Posterior vena cava (tissue), 2 donors: ENCODE measurements at regions not wholly inside any gene's neighbourhood (a gene's known extent, or its start where the extent isn't known, plus 50 kb on each side); places are given as distances from the start of the nearest gene placed in this dataset.
A peak's percentile ranks its signal among the peaks of the same experiment; 100 is the strongest.
"Not testable (repeated sequence)": the region's sequence is repeated elsewhere in the genome, so short reads cannot be mapped to it uniquely, and the experiment has no call there.

Source experiments
- DNase-seq: peaks from one replicate; pipeline ENCODE4 v3.0.0-alpha.2; 2020; ENCODE audit warnings: low spot score
- intact Hi-C, 2 donors: fragments of 100-400 bp; cut with DNase I; formaldehyde crosslinking; loops; one replicate each; pipeline versions ENCODE4 v1.14.1 to v1.14.2; 2022 to 2023
- donor health status: DM: yes; HTN: yes; CAD: no.
- donor health status: DM: yes; HTN: yes; CAD: no.

DNA sequence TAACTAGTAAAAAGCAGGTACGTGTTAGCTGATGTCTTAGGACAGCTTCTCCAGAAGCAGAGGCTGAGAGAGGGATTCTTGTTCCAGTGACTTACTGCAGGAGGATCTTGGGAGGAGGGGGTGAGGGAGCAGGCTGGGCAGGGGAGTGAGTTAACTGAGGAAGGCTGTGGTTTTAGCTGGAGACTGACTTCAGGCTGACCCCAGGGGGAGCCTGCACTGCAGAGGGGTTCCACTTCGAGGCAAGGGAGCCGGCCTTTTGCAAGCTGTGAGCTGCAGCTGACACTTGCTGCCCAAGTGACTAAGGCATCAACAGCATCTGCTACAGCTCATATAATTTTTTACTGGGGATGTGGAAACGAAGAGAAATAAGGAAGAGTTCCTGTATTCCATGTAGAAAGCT lies 50.4 kb upstream of the SOD1 start:
- no peak for DNase-seq
- intact Hi-C loops: loop anchor here in 1 of 2 donors (10.0 kb wide), 1 partner anchor 414 kb away; no protein-coding TSS in a partner anchor

DNA sequence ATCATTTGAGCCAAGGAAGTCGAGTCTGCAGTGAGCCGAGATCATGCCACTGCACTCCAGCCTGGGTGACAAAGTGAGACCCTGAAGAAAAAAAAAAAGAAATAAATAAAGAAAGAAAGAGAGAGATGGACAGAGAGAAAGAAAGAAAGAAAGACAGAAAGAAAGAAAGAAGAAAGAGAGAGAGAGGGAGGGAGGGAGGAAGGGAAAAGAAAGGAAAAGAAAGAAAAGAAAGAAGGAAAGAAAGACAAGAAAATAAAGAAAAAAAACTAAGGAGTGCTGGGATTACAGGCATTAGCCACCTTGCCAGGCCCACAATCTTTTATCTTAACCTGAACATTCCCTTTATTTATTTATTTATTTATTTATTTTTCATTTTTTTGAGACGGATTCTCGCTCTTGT lies 51.7 kb upstream of the SOD1 start:
- intact Hi-C loops: loop anchor here in 1 of 2 donors (10.0 kb wide), 1 partner anchor 413 kb away; no protein-coding TSS in a partner anchor
- no peak for DNase-seq

DNA sequence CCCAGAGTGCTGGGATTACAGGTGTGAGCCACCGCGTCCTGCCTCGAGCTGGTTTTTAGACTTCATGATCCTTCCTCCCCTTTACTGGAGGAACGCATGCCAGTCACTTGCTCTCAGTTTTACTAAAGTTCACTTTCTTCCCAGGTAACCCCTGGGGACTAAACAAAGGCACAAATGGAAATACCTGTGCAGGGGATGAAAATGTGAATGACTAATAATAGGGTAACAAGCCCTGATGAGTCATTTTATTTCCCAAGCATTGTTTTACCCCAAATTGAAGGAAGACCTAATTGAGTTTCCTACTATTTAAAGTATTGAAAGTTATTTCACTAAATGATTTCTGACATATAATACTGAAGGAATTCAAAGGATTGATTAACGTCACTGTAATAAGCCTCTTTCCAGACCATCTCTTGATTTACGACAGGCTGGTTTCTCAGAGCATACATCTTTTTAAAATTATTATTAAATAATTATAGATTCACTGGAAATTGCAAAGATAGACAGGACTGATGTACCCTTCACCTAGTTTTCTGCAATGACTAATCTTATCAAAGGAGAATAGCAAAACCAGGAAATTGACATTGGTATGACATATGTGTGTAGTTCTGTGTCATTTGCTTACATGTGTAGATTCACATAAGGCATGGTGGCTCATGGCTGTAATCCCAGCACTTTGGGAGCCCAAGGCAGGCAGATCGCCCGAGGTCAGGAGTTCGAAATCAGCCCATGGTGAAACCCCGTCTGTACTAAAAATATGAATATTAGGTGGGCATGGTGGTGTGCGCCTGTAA lies 53.2 kb upstream of the SOD1 start:
- intact Hi-C loops: loop anchor here in 1 of 2 donors (10.0 kb wide), 1 partner anchor 411 kb away; no protein-coding TSS in a partner anchor

DNA sequence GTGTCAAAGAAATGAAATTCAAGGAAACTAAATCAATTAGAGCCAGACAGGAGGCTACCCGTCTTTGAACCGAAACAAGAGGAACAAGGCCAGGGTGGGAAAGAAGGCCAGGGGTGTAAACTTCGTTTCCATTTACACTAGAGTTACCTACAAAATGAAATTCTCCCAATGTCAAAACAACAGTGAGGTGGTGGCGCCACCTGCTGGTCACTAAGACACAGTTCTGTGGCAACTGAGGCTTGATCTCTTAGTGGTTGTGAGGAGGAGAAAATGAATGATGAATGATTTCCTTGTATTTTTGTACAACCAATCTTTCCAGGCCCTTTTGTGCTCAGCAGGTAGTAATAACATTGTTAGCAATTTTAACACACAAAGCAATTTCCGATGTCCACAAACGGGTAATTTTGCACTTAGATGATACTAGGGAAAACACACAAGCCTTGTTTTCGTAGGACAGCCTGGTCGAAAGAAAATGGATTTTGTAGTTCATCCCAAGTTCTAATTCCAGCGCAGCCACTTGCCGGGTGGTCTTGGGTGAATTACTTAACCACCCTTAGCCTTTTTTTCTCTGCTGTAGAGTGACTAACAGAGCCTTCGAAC lies 54.8 kb upstream of the SOD1 start:
- intact Hi-C loops: loop anchor here in 1 of 2 donors (10.0 kb wide), 1 partner anchor 410 kb away; no protein-coding TSS in a partner anchor
- DNase-seq: peak; percentile 90

More for the DNA sequence above, 53.2 kb upstream of the SOD1 start:
- DNase-seq: no peak

DNA sequence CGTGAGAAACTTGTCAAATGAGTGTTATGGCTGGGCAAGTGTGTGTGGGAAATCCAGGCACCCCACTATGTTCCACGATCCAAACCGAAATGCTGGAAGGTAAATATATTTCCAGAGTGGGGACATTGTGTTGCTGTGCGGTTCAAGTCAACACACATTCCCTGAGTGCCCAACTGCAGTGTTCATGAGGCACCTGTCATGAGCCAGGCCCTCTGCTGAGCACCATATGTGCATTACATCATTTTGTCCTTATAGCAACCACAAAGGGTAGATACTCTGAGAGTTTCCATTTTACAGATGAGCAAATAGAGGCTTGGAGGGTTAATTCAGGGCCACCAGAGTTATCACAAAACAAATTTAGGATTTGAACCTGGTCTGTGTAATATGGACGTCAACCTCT lies 59.9 kb upstream of the SOD1 start:
- intact Hi-C loops: no loop called here
- no peak for DNase-seq

DNA sequence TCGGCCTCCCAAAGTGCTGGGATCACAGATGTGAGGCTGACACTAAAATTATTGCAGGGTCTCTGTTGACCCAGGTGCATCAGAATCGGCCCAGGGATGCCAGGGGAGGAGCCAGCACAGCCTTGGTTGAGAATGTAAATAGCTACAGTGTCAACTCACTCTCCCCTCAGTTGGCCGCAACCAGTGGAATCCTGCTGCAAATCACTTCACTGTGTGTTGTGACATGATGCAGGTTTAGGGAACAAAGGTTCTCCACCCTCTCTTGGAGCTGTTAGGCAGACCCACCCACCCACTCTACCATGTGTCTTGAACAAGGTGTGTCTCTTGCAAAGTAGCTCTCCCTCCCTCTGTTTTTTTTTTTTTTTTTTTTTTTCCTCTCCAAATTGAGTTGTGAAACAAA lies 60.5 kb upstream of the SOD1 start:
- no peak for DNase-seq
- intact Hi-C loops: no loop called here

DNA sequence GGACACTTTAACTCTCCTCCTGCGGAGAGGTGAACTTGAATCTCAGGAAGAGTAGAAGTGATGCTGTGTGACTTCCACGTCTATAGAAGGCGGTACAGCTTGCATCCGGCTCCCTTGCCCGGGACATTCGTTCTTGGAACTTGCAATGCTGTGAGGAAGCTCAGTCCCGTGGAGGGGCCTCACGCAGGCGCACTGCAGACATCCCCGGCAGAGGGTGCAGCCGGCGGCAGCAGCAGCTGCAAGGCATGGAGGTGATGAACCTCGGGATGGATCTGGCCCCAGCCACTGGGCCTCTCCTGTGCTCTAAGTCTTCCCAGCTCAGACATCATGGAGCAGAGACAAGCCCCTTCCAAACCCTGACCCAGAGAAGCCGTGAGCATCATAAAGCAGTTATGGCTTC lies 61.8 kb upstream of the SOD1 start:
- intact Hi-C loops: no loop called here

DNA sequence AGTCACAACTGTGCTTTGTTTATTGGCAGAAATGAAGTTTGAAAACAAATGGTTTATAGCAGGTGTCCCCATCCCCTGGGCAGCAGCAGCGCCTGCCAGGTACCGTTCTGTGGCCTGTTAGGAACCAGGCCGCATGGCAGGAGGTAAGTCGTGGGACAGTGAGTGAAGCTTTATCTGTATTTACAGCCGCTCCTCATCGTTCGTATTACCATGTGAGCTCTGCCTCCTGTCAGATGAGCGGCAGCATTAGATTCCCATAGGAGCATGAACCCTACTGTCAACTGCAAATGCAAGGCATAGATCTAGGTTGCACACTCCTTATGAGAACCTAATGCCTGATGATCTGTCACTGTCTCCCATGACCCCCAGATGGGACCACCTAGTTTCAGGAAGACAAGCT lies 63.4 kb upstream of the SOD1 start:
- no peak for DNase-seq
- intact Hi-C loops: no loop called here

More for the DNA sequence above, 61.8 kb upstream of the SOD1 start:
- no peak for DNase-seq

DNA sequence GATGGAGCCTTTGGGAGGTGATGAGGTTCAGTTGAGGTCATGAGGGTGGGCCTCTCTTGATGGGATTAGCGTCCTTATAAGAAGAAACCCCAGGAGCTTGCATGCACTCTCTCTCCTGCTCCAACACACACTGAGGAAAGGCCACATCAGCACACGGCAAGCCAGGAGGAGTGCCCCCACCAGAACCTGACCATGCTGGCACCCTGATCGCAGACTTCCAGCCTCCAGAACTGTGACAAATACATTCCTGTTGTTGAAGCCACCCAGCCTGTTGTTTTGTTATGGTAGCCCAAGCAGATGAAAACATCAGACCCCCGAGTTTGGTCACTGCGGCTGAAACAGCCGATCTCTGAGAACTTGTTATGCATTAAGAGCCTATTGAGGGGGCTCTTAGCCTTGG lies 64.8 kb upstream of the SOD1 start:
- intact Hi-C loops: no loop called here
- DNase-seq: no peak

DNA sequence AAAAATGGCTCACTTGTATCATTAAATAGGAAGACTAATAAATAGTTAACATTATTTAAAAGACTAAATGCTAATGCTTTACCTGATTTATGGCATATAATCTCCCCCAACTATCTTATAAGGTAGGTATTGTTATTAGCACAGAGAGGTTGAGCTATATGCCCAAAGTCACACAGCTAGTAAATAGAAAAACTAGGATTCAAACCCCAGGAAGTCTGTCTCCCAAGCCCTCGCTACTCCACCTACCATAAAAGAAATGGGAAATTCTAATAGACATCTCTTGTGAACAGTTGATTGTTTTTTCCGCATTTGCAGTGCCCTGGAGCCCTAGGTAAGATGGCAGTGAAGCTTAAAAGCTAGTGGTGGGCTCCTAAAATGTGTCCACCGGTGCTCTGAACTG lies 65.2 kb upstream of the SOD1 start:
- DNase-seq: no peak
- intact Hi-C loops: no loop called here

DNA sequence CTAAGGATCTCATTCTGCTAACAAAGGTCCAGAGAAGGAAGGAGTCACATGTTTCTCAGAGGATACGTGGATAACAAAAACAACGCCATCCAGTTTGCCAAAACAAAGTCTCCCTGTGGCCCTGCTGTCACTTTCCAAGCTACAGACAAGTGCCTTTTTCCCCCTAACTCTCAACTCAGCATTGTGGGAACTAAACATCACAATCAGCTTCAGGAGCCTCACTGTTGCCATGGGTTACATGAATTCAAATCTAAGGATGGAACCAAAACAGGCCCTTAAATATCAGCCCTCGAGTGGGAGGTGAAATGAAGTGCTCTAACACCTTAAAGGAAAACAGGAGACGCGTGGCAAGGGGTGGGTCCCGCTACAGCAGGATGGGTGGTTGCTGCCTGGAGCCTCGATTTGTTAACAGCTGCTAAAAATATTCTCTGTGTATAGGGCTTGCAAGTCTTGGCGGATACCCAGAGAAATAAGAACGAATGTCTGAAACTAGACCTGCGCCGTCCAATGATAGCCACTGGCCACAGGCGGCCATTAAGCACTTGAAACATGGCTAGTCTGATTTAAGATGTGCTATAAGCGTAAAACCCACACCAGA lies 66.4 kb upstream of the SOD1 start:
- intact Hi-C loops: no loop called here
- DNase-seq: no peak

DNA sequence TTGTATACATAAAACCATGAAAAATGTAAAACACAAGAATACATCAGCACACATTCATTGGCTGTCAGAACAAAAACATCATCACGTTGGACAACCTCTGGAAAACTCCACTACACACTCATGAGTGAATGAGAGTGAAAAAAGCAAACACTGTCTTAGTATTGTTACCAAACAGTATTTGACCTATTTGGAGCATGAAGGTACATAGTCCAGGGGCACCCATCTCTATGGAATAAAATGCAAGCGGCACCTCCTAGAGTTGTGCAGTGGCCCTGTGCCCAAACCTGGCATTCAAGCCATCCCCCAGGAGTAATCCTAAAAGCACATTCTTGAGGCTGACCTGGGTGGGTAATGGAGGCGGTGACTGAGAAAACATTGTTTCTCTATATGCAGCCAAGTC lies 67.0 kb upstream of the SOD1 start:
- intact Hi-C loops: no loop called here
- DNase-seq: no peak

DNA sequence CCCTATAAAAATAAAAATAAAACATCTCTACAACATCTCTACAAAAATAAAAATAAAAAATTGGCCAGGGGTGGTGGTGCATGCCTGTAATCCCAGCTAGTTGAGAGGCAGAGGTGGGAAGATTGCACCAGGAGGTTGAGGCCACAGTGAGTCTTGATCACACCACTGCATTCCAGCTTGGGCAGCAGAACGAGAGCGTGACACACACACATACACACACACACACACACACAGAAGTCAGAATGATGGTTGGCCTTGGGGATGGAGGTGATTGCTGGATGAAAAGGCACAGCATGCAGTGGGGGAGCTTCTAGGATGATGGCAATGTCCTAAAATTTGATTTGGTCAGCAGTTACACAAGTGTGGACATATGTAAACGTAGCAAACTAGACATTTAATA lies 69.7 kb upstream of the SOD1 start:
- DNase-seq: no peak
- intact Hi-C loops: loop anchor here in 1 of 2 donors (10.0 kb wide), 1 partner anchor 395 kb away; no protein-coding TSS in a partner anchor

DNA sequence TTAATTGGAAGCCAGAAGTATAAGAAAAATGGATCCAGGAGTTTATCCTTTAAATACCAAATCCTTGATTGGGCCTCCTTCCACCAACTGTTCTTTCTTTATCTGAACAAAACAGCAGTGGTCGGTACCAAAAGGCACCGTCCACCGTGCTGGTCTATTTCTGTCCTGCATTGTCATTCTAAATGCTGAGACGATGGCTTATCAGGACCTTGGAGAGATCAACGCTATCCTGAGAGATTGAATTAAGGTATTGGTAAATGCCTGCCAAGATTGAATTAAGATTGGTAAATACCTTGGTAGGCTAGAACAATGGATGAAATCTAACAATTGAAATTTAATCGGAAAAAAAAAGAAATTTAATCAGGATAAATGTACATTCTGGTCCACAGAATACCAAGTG lies 73.4 kb upstream of the SOD1 start:
- intact Hi-C loops: loop anchor here in 1 of 2 donors (10.0 kb wide), 1 partner anchor 391 kb away; no protein-coding TSS in a partner anchor
- DNase-seq: no peak

DNA sequence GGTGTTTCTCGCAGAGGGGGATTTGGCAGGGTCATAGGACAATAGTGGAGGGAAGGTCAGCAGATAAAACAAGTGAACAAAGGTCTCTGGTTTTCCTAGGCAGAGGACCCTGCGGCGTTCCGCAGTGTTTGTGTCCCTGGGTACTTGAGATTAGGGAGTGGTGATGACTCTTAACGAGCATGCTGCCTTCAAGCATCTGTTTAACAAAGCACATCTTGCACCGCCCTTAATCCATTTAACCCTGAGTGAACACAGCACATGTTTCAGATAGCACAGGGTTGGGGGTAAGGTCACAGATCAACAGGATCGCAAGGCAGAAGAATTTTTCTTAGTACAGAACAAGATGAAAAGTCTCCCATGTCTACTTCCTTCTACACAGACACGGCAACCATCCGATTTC lies 75.6 kb upstream of the SOD1 start:
- DNase-seq: not testable (repeated sequence)
- intact Hi-C loops: loop anchor here in 1 of 2 donors (2.0 to 10.0 kb wide), 2 partner anchors 43 to 389 kb away; no protein-coding TSS in a partner anchor

DNA sequence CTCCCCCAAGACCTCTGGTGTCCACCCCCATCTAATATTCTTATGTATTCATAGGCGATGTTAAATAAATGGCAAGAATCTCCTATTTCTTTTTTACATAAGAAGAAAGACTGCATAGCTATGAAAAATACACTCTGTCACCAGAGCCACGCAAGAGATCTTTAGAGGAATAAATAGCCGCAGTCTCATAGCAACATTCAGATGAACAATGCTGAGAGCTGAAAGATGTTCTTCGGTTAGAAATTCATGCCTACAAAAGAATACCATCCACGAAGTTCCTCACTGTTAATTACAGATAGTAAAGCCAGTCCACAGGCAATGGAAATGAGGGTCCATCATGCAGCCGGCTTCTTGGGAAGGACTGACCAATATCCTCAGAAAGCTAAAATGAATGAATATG lies 76.0 kb upstream of the SOD1 start:
- no peak for DNase-seq
- intact Hi-C loops: loop anchor here in 1 of 2 donors (10.0 kb wide), 1 partner anchor 389 kb away; no protein-coding TSS in a partner anchor

DNA sequence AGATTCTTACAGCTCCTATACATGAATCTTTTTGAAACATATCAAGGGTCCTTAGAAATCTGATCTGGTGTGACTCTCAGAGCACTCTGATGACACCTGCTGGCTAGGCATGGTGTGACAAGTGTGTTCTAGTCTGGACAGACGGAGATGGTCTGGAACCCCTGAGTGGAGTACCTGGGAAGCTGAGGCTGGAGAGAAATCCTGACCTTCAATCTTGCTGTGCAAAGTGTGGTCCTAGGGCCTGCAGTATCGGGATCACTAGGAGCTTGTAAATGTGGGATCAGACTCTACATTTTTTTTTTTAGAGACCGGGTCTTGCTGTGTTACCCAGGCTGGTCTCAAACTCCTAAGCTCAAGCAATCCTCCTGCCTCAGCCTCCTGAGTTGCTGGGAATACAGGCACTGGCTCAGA lies 78.6 kb upstream of the SOD1 start:
- DNase-seq: no peak

DNA sequence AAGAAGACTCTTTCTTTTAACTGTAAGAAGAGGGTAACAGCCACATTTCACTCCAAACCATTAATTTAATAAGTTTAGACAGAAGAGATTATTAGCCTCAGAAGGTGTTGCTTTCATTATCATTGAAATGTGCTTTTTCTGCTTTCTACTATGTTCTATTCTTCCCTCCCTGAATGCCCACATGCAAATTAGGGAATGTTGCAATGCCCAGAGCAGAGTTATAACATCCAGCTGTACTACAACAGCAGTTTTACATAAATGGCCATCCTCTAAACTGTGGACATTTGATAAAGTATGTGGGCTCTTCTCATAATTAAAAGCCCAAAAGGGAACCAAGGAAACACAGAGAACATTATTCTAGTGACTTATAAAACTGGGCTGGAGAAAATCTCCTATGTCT lies 82.2 kb upstream of the SOD1 start:
- intact Hi-C loops: loop anchor here (5.0 to 10.0 kb wide), 2 partner anchors 382 to 1830 kb away; no protein-coding TSS in a partner anchor
- DNase-seq: no peak

More for the DNA sequence above, 78.6 kb upstream of the SOD1 start:
- intact Hi-C loops: loop anchor here in 1 of 2 donors (10.0 kb wide), 1 partner anchor 386 kb away; no protein-coding TSS in a partner anchor

DNA sequence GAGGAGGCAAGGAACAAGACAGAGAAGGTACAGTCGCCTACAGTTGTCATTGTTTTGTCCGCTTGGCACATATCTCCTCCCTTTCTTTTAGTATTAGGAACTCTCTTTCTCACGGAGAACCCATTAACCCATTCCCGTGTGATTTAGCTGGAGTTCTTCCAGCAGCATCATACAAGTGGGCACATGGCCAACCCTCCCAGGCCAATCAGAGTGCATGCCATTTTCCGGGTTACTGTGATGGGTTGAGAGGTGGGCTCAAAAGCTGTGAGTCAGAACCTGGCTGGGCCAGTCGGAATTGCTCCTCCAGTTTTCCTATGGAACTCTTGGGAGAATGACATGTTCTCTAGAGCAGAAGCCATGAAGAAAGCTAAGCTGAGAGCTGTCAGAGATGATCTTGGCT lies 83.1 kb upstream of the SOD1 start:
- DNase-seq: no peak
- intact Hi-C loops: loop anchor here (5.0 to 10.0 kb wide), 2 partner anchors 382 to 1829 kb away; no protein-coding TSS in a partner anchor

DNA sequence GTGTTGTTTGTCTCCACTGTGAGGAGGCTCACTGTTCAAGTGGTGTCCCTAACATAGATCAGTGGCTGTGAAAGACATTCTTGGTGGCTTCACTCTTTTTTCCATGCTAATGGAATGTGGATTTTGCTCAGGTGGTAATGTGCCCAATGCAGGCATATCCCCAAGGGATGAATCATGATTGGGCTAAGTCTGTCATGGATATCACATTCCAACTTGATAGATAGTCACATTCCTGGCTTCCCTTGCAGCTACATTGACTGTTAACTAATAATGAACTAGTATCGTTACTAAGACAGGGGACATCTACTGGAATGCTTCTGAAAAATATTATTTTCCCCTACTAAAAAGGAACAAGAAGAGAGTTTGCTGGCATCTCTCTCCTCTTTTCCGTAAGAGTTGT lies 86.3 kb upstream of the SOD1 start:
- no peak for DNase-seq
- intact Hi-C loops: loop anchor here in 1 of 2 donors (10.0 kb wide), 1 partner anchor 378 kb away; no protein-coding TSS in a partner anchor
